ENCODE measurements at regions not wholly inside any gene's neighbourhood (a gene's known extent, or its start where the extent isn't known, plus 50 kb on each side); places are given as distances from the start of the nearest gene placed in this dataset.

- Mint-ChIP-seq H3K4me1 (peaks cover 33% of the 10 kb centered on the region), H3K9me3 (no peaks in the 10 kb centered on the region), H3K36me3 (no peaks in the 10 kb centered on the region), H3K27ac (no peak overlapping the region), H3K4me3 (peak overlapping the region; percentile 84)
- ATAC-seq (no peak), DNase-seq (ENCODE audit: low spot score in 2 of 2) (no peak)
Observed at GRCh38 chr5:81849770-81850367, 99.0 kb upstream of the SSBP2 start.

GRCh38 chr5:81848362-81848880 lies 97.5 kb upstream of the SSBP2 start:
- no peak for DNase-seq (ENCODE audit: low spot score in 2 of 2)

GRCh38 chr5:81846301-81846700 lies 95.4 kb upstream of the SSBP2 start:
- H3K36me3 Mint-ChIP-seq: no peaks in the 10 kb centered on the region
- H3K4me3 Mint-ChIP-seq: no peak overlapping the region
- peaks cover 15% of the 10 kb centered on the region for H3K4me1 Mint-ChIP-seq
- H3K27ac Mint-ChIP-seq: no peak overlapping the region
- DNase-seq (ENCODE audit: low spot score in 2 of 2): no peak
- H3K9me3 Mint-ChIP-seq: no peaks in the 10 kb centered on the region
- ATAC-seq: no peak

More at GRCh38 chr5:81848362-81848880, 97.5 kb upstream of the SSBP2 start:
- Mint-ChIP-seq H3K4me3 (no peak overlapping the region), H3K36me3 (no peaks in the 10 kb centered on the region), H3K4me1 (peaks cover 33% of the 10 kb centered on the region), H3K9me3 (no peaks in the 10 kb centered on the region), H3K27ac (no peak overlapping the region)
- no peak for ATAC-seq

GRCh38 chr5:81843845-81844244 lies 92.9 kb upstream of the SSBP2 start:
- ATAC-seq (no peak), DNase-seq (ENCODE audit: low spot score in 2 of 2) (no peak)
- Mint-ChIP-seq H3K4me1 (no peaks in the 10 kb centered on the region), H3K4me3 (no peak overlapping the region), H3K27ac (no peak overlapping the region), H3K9me3 (no peaks in the 10 kb centered on the region), H3K36me3 (no peaks in the 10 kb centered on the region)

DNA sequence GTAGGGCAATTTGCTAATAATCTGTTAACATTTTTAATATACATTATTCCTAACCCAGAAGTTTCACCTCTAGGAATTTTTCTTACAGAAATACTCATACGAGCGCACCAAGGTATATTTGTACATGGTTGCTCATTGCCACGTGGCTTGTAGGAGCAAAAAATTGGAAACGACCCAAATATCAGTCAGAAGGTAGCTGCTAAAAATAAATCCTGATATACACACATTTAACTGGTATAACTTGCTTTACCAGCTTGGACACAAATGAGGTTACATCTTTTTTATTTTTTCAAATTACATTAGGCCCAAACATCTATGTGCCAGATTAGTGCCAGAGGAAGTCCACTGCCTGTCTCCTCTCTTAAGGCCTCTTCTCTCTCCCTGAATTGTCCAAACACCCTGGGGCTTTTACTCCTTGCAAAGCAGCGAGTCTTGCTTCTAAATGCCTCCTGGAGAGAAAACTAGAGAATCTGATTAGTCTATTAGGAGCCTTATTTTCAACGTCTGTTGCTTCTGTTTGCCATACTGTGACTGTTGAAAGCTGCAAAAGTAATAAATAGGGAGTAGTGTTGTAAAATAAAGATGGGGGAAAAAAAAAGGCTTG lies 92.0 kb upstream of the SSBP2 start:
- DNase-seq (ENCODE audit: low spot score in 2 of 2) (no peak), ATAC-seq (no peak)
- H3K36me3 Mint-ChIP-seq: no peaks in the 10 kb centered on the region
- no peaks in the 10 kb centered on the region for H3K4me1 Mint-ChIP-seq
- no peaks in the 10 kb centered on the region for H3K9me3 Mint-ChIP-seq
- no peak overlapping the region for H3K27ac Mint-ChIP-seq
- no peak overlapping the region for H3K4me3 Mint-ChIP-seq

DNA sequence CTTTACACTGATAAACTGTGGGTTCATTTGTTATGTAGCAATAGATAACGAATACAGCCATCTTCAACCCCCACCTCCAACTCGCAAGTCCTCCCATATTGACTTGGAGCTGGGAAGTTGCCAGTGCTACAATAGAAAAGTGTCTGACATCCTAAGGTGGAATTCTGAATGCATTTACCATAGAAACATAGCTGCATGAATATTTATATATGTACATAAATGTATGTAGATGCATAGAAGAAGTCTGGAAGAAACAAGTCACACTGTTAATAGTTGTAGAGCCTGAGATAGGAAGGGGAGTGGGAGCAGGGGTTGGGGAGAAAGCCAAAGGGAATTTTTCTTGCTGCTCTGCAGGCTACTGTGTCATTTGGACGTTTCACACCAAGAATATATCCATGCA lies 88.1 kb upstream of the SSBP2 start:
- no peak for DNase-seq (ENCODE audit: low spot score in 2 of 2)

GRCh38 chr5:81838307-81838906 lies 87.5 kb upstream of the SSBP2 start:
- DNase-seq (ENCODE audit: low spot score in 2 of 2): no peak
- H3K9me3 Mint-ChIP-seq: no peaks in the 10 kb centered on the region
- no peak overlapping the region for H3K27ac Mint-ChIP-seq
- peak; percentile 72 for ATAC-seq
- H3K4me3 Mint-ChIP-seq: no peak overlapping the region
- H3K4me1 Mint-ChIP-seq: no peaks in the 10 kb centered on the region
- no peaks in the 10 kb centered on the region for H3K36me3 Mint-ChIP-seq

More for the DNA sequence above, 88.1 kb upstream of the SSBP2 start:
- H3K27ac Mint-ChIP-seq: no peak overlapping the region
- H3K9me3 Mint-ChIP-seq: no peaks in the 10 kb centered on the region
- no peaks in the 10 kb centered on the region for H3K36me3 Mint-ChIP-seq
- H3K4me1 Mint-ChIP-seq: no peaks in the 10 kb centered on the region
- H3K4me3 Mint-ChIP-seq: no peak overlapping the region
- ATAC-seq: no peak

GRCh38 chr5:81837667-81838306 lies 86.9 kb upstream of the SSBP2 start:
- Mint-ChIP-seq H3K4me3 (no peak overlapping the region), H3K27ac (no peak overlapping the region), H3K36me3 (no peaks in the 10 kb centered on the region), H3K9me3 (no peaks in the 10 kb centered on the region), H3K4me1 (no peaks in the 10 kb centered on the region)
- ATAC-seq (no peak), DNase-seq (ENCODE audit: low spot score in 2 of 2) (no peak)

- no peak overlapping the region for H3K27ac Mint-ChIP-seq
- H3K9me3 Mint-ChIP-seq: no peaks in the 10 kb centered on the region
- H3K36me3 Mint-ChIP-seq: no peaks in the 10 kb centered on the region
- DNase-seq (ENCODE audit: low spot score in 2 of 2) (no peak), ATAC-seq (no peak)
- H3K4me1 Mint-ChIP-seq: no peaks in the 10 kb centered on the region
- no peak overlapping the region for H3K4me3 Mint-ChIP-seq
Observed at GRCh38 chr5:81835814-81836367, 85.0 kb upstream of the SSBP2 start.

- no peaks in the 10 kb centered on the region for H3K4me1 Mint-ChIP-seq
- H3K36me3 Mint-ChIP-seq: no peaks in the 10 kb centered on the region
Observed at GRCh38 chr5:81834021-81834660, 83.2 kb upstream of the SSBP2 start.

DNA sequence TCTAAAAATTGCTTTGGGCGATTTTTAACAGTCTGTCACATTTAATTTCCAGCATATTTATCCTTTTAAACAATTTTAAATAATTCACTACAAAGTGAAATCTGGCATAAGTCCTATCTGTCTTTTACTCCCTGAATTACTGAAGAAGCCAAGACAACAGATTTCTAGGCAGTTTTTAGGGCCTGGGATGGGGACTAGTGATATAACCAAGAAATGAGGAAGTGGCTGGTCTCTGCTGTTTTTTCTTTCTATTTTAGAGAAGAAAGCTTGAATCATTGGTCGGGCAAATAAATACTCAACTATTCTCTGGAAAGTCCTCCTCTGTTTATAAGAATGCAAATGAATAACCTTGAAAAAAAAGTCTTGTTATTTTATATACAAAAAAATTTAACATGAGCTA lies 79.7 kb upstream of the SSBP2 start:
- no peaks in the 10 kb centered on the region for H3K9me3 Mint-ChIP-seq
- no peaks in the 10 kb centered on the region for H3K4me1 Mint-ChIP-seq
- H3K4me3 Mint-ChIP-seq: no peak overlapping the region
- H3K27ac Mint-ChIP-seq: no peak overlapping the region
- no peak for DNase-seq (ENCODE audit: low spot score in 2 of 2)
- no peaks in the 10 kb centered on the region for H3K36me3 Mint-ChIP-seq
- no peak for ATAC-seq

More at GRCh38 chr5:81834021-81834660, 83.2 kb upstream of the SSBP2 start:
- no peaks in the 10 kb centered on the region for H3K9me3 Mint-ChIP-seq
- ATAC-seq (no peak), DNase-seq (ENCODE audit: low spot score in 2 of 2) (no peak)
- H3K4me3 Mint-ChIP-seq: no peak overlapping the region
- no peak overlapping the region for H3K27ac Mint-ChIP-seq

DNA sequence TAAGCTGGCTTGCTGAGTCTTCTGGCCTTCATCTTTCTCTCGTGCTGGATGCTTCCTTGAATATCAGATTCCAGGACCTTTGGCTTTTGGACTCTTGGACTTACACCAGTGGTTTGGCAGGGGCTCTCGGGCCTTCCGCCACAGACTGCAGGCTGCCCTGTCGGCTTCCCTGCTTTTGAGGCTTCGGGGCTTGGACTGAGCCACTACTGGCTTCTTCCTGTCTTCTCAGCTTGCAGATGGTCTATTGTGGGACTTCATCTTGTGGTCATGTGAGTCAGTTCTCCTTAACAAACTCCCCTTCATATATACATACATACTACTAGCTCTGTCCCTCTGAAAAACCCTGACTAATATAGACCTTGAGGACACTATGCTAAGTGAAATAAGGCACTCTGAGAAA lies 78.3 kb upstream of the SSBP2 start:
- H3K4me3 Mint-ChIP-seq: no peak overlapping the region
- H3K27ac Mint-ChIP-seq: no peak overlapping the region
- ATAC-seq: peak; percentile 65
- no peaks in the 10 kb centered on the region for H3K9me3 Mint-ChIP-seq
- DNase-seq (ENCODE audit: low spot score in 2 of 2): no peak
- no peaks in the 10 kb centered on the region for H3K36me3 Mint-ChIP-seq
- no peaks in the 10 kb centered on the region for H3K4me1 Mint-ChIP-seq

GRCh38 chr5:81827500-81827899 lies 76.6 kb upstream of the SSBP2 start:
- no peak overlapping the region for H3K27ac Mint-ChIP-seq
- ATAC-seq (no peak), DNase-seq (ENCODE audit: low spot score in 2 of 2) (no peak)
- no peaks in the 10 kb centered on the region for H3K9me3 Mint-ChIP-seq
- no peak overlapping the region for H3K4me3 Mint-ChIP-seq
- H3K4me1 Mint-ChIP-seq: no peaks in the 10 kb centered on the region
- no peaks in the 10 kb centered on the region for H3K36me3 Mint-ChIP-seq

- H3K27ac Mint-ChIP-seq: no peak overlapping the region
- no peak for DNase-seq (ENCODE audit: low spot score in 2 of 2)
- H3K9me3 Mint-ChIP-seq: no peaks in the 10 kb centered on the region
- H3K4me1 Mint-ChIP-seq: no peaks in the 10 kb centered on the region
- H3K4me3 Mint-ChIP-seq: no peak overlapping the region
- no peaks in the 10 kb centered on the region for H3K36me3 Mint-ChIP-seq
- ATAC-seq: no peak
Observed at GRCh38 chr5:81826128-81826527, 75.2 kb upstream of the SSBP2 start.

DNA sequence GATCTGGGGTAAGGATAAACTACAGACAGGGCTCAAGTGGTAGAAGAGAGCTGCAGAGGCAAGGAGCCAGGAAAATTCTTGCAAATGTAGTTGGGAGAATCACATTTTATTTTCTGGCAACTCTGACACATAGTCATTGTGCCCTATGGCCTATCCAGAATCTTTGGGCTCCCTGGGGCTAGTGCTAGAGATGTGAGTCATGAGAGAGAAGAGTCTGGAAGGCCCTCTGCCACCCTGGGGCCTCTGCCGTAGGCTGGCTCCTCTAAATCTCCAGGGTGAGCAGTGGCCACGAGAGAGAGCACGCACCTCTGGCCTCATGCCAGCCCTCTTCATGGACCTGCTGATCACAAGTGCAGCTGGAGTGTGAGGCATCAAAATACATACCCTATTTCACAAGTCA lies 74.3 kb upstream of the SSBP2 start:
- H3K36me3 Mint-ChIP-seq: no peaks in the 10 kb centered on the region

More for the DNA sequence above, 74.3 kb upstream of the SSBP2 start:
- Mint-ChIP-seq H3K9me3 (no peaks in the 10 kb centered on the region), H3K4me3 (no peak overlapping the region), H3K4me1 (no peaks in the 10 kb centered on the region), H3K27ac (no peak overlapping the region)
- DNase-seq (ENCODE audit: low spot score in 2 of 2): no peak
- no peak for ATAC-seq
